Esophagus squamous epithelium (tissue), 5 donors: ENCODE measurements at regions not wholly inside any gene's neighbourhood (a gene's known extent, or its start where the extent isn't known, plus 50 kb on each side); places are given as distances from the start of the nearest gene placed in this dataset.

Experiments
- DNase-seq: peaks from one replicate; lab custom pipeline; 2025; lab: John Stamatoyannopoulos, UW
- H3K27ac ChIP-seq, 4 donors: fragments of 200-600 bp; sonication (generic); one replicate each; pipeline ENCODE4 v1.5.1; 2016 to 2019; ENCODE audit warnings: mild to moderate bottlenecking in 1 of 4
- H3K27me3 ChIP-seq, 4 donors: fragments of 200-600 bp; sonication (generic); 1 replicate in 3 of 4; 2 replicates in 1 of 4; pipeline versions ENCODE4 v1.5.1 to v1.6.0; 2017 to 2021; ENCODE audit warnings: antibody characterized with exemption in 1 of 4
- H3K36me3 ChIP-seq, 3 donors: fragments of 200-600 bp; sonication (generic); one replicate each; pipeline ENCODE4 v1.5.1; 2016 to 2019
- H3K4me1 ChIP-seq, 3 donors: fragments of 200-600 bp; sonication (generic); one replicate each; pipeline ENCODE4 v1.5.1; 2017 to 2019
- H3K4me3 ChIP-seq, 4 donors: fragments of 200-600 bp; sonication (generic); 1 replicate in 3 of 4; 2 replicates in 1 of 4; pipeline ENCODE4 v1.5.1; 2016 to 2019; ENCODE audit warnings: mild to moderate bottlenecking in 2 of 4, moderate library complexity in 1 of 4
- H3K9me3 ChIP-seq, 3 donors: fragments of 200-600 bp; sonication (generic); one replicate each; pipeline ENCODE4 v1.5.1; 2016 to 2019
- CTCF ChIP-seq, 6 experiments: fragments of 450-650 bp in 4 of 6; fragments of 200-600 bp in 2 of 6; sonication (generic) in 2 of 6; IDR thresholded peaks; one replicate each; pipeline ENCODE4 v1.5.1; 2016 to 2019; ENCODE audit warnings: antibody characterized with exemption in 6 of 6, mild to moderate bottlenecking in 4 of 6, moderate library complexity in 4 of 6
- POLR2A ChIP-seq, 4 donors: fragments of 450-650 bp; IDR thresholded peaks; one replicate each; pipeline ENCODE4 v1.6.1; 2017; ENCODE audit warnings: antibody characterized with exemption in 4 of 4, mild to moderate bottlenecking in 4 of 4, moderate library complexity in 3 of 4
- WGBS, 2 donors: methylation state at CpG; one replicate each; pipeline ENCODE4 v1.1.5; 2018; 5-methylcytosine and 5-hydroxymethylcytosine counted together
- intact Hi-C: fragments of 100-400 bp; cut with DNase I; formaldehyde crosslinking; loops from one replicate; pipeline ENCODE4 v1.15.0; 2022
- donor health status: DM: yes; HTN: yes; CAD: no.

- WGBS, 2 donors, result 57 to 59% methylated on average over 1 of the region's 1 CpG
- intact Hi-C loops, result no loop called here
Observed at GRCh38 chr1:69506721-69507120, 61.0 kb upstream of the LRRC7 start.

GRCh38 chr1:69510026-69510425 is 57.7 kb upstream of the LRRC7 start:
- TF ChIP-seq CTCF (IDR thresholded peaks at IDR 0.05), result no peak
- TF ChIP-seq POLR2A (IDR thresholded peaks at IDR 0.05), result no peak
- no peaks in the 10 kb centered on the region for H3K27me3 ChIP-seq
- H3K27ac ChIP-seq, result no peak overlapping the region
- intact Hi-C loops, result no loop called here
- H3K4me3 ChIP-seq, result no peak overlapping the region
- WGBS, 2 donors, result 58 to 78% methylated on average over 1 of the region's 1 CpG
- DNase-seq, result no peak
- no peaks in the 10 kb centered on the region for H3K36me3 ChIP-seq
- no peaks in the 10 kb centered on the region for H3K9me3 ChIP-seq
- no peaks in the 10 kb centered on the region for H3K4me1 ChIP-seq

More at GRCh38 chr1:69506721-69507120, 61.0 kb upstream of the LRRC7 start:
- Histone ChIP-seq H3K4me1 (no peaks in the 10 kb centered on the region), H3K9me3 (no peaks in the 10 kb centered on the region), H3K27ac (no peak overlapping the region), H3K36me3 (no peaks in the 10 kb centered on the region), H3K4me3 (no peak overlapping the region), H3K27me3 (no peaks in the 10 kb centered on the region)
- no peak for DNase-seq
- TF ChIP-seq CTCF (IDR thresholded peaks at IDR 0.05), result no peak
- no peak for TF ChIP-seq POLR2A (IDR thresholded peaks at IDR 0.05)

GRCh38 chr1:69511426-69512192 is 56.1 kb upstream of the LRRC7 start:
- DNase-seq, result no peak
- H3K27me3 ChIP-seq, result no peaks in the 10 kb centered on the region
- no peaks in the 10 kb centered on the region for H3K4me1 ChIP-seq
- intact Hi-C loops, result no loop called here
- 63% methylated on average over 1 of the region's 1 CpG for WGBS, 2 donors
- H3K36me3 ChIP-seq, result no peaks in the 10 kb centered on the region
- no peak for TF ChIP-seq POLR2A (IDR thresholded peaks at IDR 0.05)
- no peak for TF ChIP-seq CTCF (IDR thresholded peaks at IDR 0.05)
- no peaks in the 10 kb centered on the region for H3K9me3 ChIP-seq
- no peak overlapping the region for H3K27ac ChIP-seq
- H3K4me3 ChIP-seq, result no peak overlapping the region

- TF ChIP-seq POLR2A (IDR thresholded peaks at IDR 0.05) (no peak), CTCF (IDR thresholded peaks at IDR 0.05) (no peak)
- no peak for DNase-seq
- Histone ChIP-seq H3K36me3 (no peaks in the 10 kb centered on the region), H3K9me3 (no peaks in the 10 kb centered on the region), H3K4me3 (no peak overlapping the region), H3K27ac (no peak overlapping the region), H3K27me3 (no peaks in the 10 kb centered on the region), H3K4me1 (no peaks in the 10 kb centered on the region)
- intact Hi-C loops, result no loop called here
Observed at GRCh38 chr1:69513601-69514000, 54.1 kb upstream of the LRRC7 start.
